Lower leg skin (tissue), 3 donors: ENCODE measurements at regions not wholly inside any gene's neighbourhood (a gene's known extent, or its start where the extent isn't known, plus 50 kb on each side); places are given as distances from the start of the nearest gene placed in this dataset.

Experiments used
- CTCF ChIP-seq, 3 donors: fragments of 450-650 bp; IDR thresholded peaks; one replicate each; pipeline ENCODE4 v1.5.1; 2016; ENCODE audit warnings: antibody characterized with exemption in 3 of 3, mild to moderate bottlenecking in 3 of 3, moderate library complexity in 2 of 3
- POLR2A ChIP-seq, 2 donors: fragments of 450-650 bp; IDR thresholded peaks; one replicate each; pipeline ENCODE4 v1.6.1; 2016 to 2017; ENCODE audit warnings: antibody characterized with exemption in 2 of 2, mild to moderate bottlenecking in 1 of 2, moderate library complexity in 1 of 2

- TF ChIP-seq CTCF (IDR thresholded peaks at IDR 0.05) = no peak
- no peak for TF ChIP-seq POLR2A (IDR thresholded peaks at IDR 0.05)
Observed at GRCh38 chr9:118439441-118439840, 735.2 kb downstream of the TLR4 start.
